ENCODE measurements at regions not wholly inside any gene's neighbourhood (a gene's known extent, or its start where the extent isn't known, plus 50 kb on each side); places are given as distances from the start of the nearest gene placed in this dataset.

- intact Hi-C loops (cut with micrococcal nuclease; ENCODE audit: unreplicated experiment) (no loop called here), in situ Hi-C loops (cut with HindIII; ENCODE audit: low pct_unique_long_range_greater_than_20kb, low sequenced_read_pairs) (no loop called here)
- H3K36me3 ChIP-seq (ENCODE audit: control insufficient read depth, insufficient read depth, low read length), result no peaks in the 10 kb centered on the region
- no peak for TF ChIP-seq TCF7L2 (IDR thresholded peaks at IDR 0.05; ENCODE audit: low read depth, low read length)
- no peak for TF ChIP-seq POLR2AphosphoS5 (IDR thresholded peaks at IDR 0.05; ENCODE audit: low read depth, low read length)
- TF ChIP-seq REST (IDR thresholded peaks at IDR 0.05; ENCODE audit: insufficient read depth in 1 of 2, low read depth in 2 of 2, low read length in 1 of 2), result no peak
- no peak for TF ChIP-seq CTCF (IDR thresholded peaks at IDR 0.05)
- H3K9me3 ChIP-seq (ENCODE audit: control insufficient read depth, insufficient read depth, low read depth, low read length), result no peaks in the 10 kb centered on the region
- ATAC-seq (no peak), DNase-seq (ENCODE audit: low read depth, low spot score) (no peak)
- no peak overlapping the region for H3K27ac ChIP-seq (ENCODE audit: low read length)
- no peaks in the 10 kb centered on the region for H3K4me1 ChIP-seq (ENCODE audit: control insufficient read depth, insufficient read depth, low read length)
- ChIA-PET POLR2A (no interaction called here), CTCF (no interaction called here)
- H3K4me3 ChIP-seq (ENCODE audit: low read depth in 2 of 2, low read length in 2 of 2), result no peak overlapping the region
- H3K27me3 ChIP-seq (ENCODE audit: control insufficient read depth, insufficient read depth, low read length), result no peaks in the 10 kb centered on the region
- no TSS peak for BruUV-seq (replicated peaks)
Measured at GRCh38 chr5:152181461-152181860, 223.6 kb downstream of the NMUR2 start.

GRCh38 chr5:152178350-152178699 is 226.8 kb downstream of the NMUR2 start:
- TF ChIP-seq REST (IDR thresholded peaks at IDR 0.05; ENCODE audit: insufficient read depth in 1 of 2, low read depth in 2 of 2, low read length in 1 of 2) (no peak), SIN3A (IDR thresholded peaks at IDR 0.05; ENCODE audit: borderline replicate concordance, insufficient read depth, low read depth, low read length) (no peak), TCF7L2 (IDR thresholded peaks at IDR 0.05; ENCODE audit: low read depth, low read length) (no peak), CTCF (IDR thresholded peaks at IDR 0.05) (no peak), POLR2AphosphoS5 (IDR thresholded peaks at IDR 0.05; ENCODE audit: low read depth, low read length) (no peak)
- in situ Hi-C loops (cut with HindIII; ENCODE audit: low pct_unique_long_range_greater_than_20kb, low sequenced_read_pairs) (no loop called here), intact Hi-C loops (cut with micrococcal nuclease; ENCODE audit: unreplicated experiment) (no loop called here)
- Histone ChIP-seq H3K27me3 (ENCODE audit: control insufficient read depth, insufficient read depth, low read length) (no peaks in the 10 kb centered on the region; the same call in 1 of the 2 replicates), H3K27ac (ENCODE audit: low read length) (no peak overlapping the region), H3K36me3 (ENCODE audit: control insufficient read depth, insufficient read depth, low read length) (no peaks in the 10 kb centered on the region), H3K4me1 (ENCODE audit: control insufficient read depth, insufficient read depth, low read length) (no peaks in the 10 kb centered on the region), H3K9me3 (ENCODE audit: control insufficient read depth, insufficient read depth, low read depth, low read length) (no peaks in the 10 kb centered on the region), H3K4me3 (ENCODE audit: low read depth in 2 of 2, low read length in 2 of 2) (no peak overlapping the region)
- no TSS peak for BruUV-seq (replicated peaks)
- DNase-seq (ENCODE audit: low read depth, low spot score) (no peak), ATAC-seq (no peak)
- CTCF ChIA-PET, result no interaction called here
- POLR2A ChIA-PET, result no interaction called here
